Activated T-helper 17 cell treated with anti-CD3 and anti-CD28 coated beads, Interleukin-2, amount 50 U/mL, for 72 hours (primary cell): ENCODE measurements at regions not wholly inside any gene's neighbourhood (a gene's known extent, or its start where the extent isn't known, plus 50 kb on each side); places are given as distances from the start of the nearest gene placed in this dataset.

Experiments
- ATAC-seq: fragments of 150-1000 bp; cut with Tn5 transposase; replicated peaks from 2 replicates; pipeline ENCODE4 v1.10.0; 2021; ENCODE audit warnings: mild to moderate bottlenecking, moderate library complexity
- H3K27ac Mint-ChIP-seq: one replicate; pipeline ENCODE4 v1.8.0; 2022; ENCODE audit warnings: mixed read lengths
- H3K27me3 Mint-ChIP-seq: one replicate; pipeline ENCODE4 v1.8.0; 2022; ENCODE audit warnings: mixed read lengths
- H3K36me3 Mint-ChIP-seq: one replicate; pipeline ENCODE4 v1.8.0; 2022; ENCODE audit warnings: low read depth, mild to moderate bottlenecking, mixed read lengths
- H3K4me1 Mint-ChIP-seq: one replicate; pipeline ENCODE4 v1.8.0; 2022; ENCODE audit warnings: mixed read lengths
- H3K4me3 Mint-ChIP-seq: one replicate; pipeline ENCODE4 v1.8.0; 2022; ENCODE audit warnings: mild to moderate bottlenecking, mixed read lengths
- H3K9me3 Mint-ChIP-seq: one replicate; pipeline ENCODE4 v1.8.0; 2022; ENCODE audit warnings: mixed read lengths

DNA sequence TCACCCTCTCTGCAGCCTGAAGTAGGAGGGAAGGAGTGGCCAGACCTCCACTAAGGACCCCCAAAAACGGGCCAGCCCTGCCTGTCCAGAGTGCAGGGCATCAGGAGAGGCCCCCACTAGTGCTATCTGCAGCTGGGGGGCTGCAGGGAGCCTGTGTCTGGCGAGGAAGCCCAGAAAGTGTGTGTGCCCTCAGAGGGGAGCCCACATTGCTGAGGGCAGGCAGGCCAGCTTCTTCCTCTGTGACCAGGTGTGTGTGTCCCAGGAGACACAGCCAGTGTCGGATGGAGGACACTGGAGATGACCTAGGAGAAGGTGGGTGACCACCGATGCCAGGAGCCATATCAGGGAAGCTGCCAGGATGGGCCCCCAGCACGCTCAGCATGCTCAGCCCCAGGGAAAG, 218.7 kb downstream of the IRX2 start:
- H3K27ac Mint-ChIP-seq: no peak overlapping the region
- ATAC-seq: no peak

DNA sequence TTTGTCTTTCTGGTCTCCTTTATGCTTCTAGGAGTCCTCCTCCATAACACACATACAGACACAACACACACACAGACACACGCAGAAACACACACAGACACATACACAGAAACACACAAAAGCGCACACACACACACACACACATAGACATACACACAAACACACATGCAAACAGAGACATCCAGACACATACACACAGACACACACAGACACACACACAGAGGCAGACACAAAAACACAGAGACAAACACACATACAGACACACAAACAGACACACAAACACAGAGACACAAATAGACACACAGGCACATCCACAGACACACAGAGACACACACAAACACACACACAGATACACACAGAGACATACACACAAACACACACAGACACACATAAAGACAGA, 220.2 kb downstream of the IRX2 start:
- Mint-ChIP-seq H3K27me3 (no peaks in the 10 kb centered on the region), H3K4me3 (no peak overlapping the region)
- no peak for ATAC-seq

More for the DNA sequence above, 218.7 kb downstream of the IRX2 start:
- Mint-ChIP-seq H3K4me3 (no peak overlapping the region), H3K4me1 (no peaks in the 10 kb centered on the region), H3K27me3 (no peaks in the 10 kb centered on the region), H3K36me3 (no peaks in the 10 kb centered on the region), H3K9me3 (no peaks in the 10 kb centered on the region)

DNA sequence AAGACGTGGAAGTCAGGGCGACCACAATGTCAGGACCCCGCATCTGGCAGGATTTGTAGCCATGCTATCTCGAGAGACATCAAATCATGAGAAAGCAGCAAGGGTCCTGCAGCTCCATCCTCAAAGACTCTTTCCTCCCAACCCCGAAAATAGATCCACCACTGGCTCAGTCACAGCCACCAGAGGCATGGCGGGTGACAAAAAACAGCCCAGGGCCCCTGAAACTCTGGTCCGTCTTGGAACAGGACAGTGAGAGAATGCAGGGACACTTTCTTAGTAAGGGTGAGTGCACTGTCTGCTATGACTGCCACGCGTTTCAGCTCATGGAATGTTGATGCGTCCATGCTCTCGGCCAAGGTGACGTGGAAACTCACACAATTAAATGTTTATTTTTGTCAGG, 220.9 kb downstream of the IRX2 start:
- Mint-ChIP-seq H3K27me3 (no peaks in the 10 kb centered on the region), H3K4me1 (no peaks in the 10 kb centered on the region), H3K36me3 (no peaks in the 10 kb centered on the region), H3K27ac (no peak overlapping the region), H3K4me3 (no peak overlapping the region), H3K9me3 (no peaks in the 10 kb centered on the region)
- ATAC-seq: no peak

More for the DNA sequence above, 220.2 kb downstream of the IRX2 start:
- no peaks in the 10 kb centered on the region for H3K36me3 Mint-ChIP-seq
- H3K9me3 Mint-ChIP-seq: no peaks in the 10 kb centered on the region
- no peaks in the 10 kb centered on the region for H3K4me1 Mint-ChIP-seq
- H3K27ac Mint-ChIP-seq: no peak overlapping the region

DNA sequence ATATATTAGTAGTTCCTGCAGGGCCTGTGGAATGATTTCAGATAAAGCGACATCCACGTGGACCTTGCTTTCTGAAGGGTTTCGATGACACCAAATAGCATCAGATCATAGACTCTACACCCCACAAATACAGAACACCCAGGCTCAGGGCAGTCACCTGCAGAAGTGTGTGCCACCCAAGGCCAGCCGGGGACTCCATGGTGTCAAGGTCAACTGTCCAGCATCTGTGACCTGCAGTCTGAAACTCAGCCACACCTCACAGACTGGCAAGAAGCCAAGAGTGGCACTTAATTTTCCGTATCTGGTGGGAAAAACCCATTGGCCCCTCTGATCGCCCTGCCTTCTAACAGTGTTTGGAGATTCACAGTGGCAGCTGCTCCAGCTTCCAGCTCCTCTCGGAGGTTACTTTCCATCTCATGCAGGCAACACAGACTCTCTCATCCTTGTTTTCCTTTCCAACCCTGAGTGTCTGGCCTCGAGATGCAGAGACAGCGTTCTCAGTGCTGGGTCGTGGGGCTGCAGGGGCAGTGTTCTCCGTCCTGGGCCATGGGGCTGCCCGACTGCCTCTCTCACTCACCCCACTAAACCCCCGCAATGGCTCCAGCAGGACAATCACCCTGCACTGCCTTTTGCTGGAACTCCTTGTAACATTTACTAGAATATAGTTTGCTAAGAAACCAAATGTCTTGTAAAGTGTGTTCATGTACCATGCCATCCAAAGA, 221.9 kb downstream of the IRX2 start:
- no peak for ATAC-seq
- Mint-ChIP-seq H3K4me3 (no peak overlapping the region), H3K9me3 (no peaks in the 10 kb centered on the region)

DNA sequence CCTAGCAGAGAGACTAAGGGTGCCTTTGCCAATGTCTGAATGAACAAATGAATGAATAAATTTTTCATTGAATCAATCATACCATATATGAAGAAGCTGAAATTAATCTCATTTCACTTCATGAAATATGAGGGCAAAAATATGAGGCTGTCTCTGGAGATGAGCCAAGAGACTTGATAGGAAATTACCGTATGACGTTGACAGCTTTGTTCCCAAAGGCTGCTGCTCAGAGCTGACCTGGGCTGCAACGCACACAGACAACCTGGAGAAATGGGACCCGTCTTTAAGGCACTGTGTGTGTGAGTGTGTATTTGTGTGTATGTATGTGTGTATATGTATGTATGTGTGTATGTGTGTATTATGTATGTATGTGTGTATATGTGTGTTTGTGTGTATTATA, 226.1 kb downstream of the IRX2 start:
- no peak for ATAC-seq
- Mint-ChIP-seq H3K4me3 (no peak overlapping the region), H3K9me3 (no peaks in the 10 kb centered on the region), H3K4me1 (no peaks in the 10 kb centered on the region), H3K27ac (no peak overlapping the region), H3K27me3 (no peaks in the 10 kb centered on the region), H3K36me3 (no peaks in the 10 kb centered on the region)

More for the DNA sequence above, 221.9 kb downstream of the IRX2 start:
- no peaks in the 10 kb centered on the region for H3K36me3 Mint-ChIP-seq
- no peaks in the 10 kb centered on the region for H3K27me3 Mint-ChIP-seq
- H3K4me1 Mint-ChIP-seq: no peaks in the 10 kb centered on the region
- no peak overlapping the region for H3K27ac Mint-ChIP-seq

DNA sequence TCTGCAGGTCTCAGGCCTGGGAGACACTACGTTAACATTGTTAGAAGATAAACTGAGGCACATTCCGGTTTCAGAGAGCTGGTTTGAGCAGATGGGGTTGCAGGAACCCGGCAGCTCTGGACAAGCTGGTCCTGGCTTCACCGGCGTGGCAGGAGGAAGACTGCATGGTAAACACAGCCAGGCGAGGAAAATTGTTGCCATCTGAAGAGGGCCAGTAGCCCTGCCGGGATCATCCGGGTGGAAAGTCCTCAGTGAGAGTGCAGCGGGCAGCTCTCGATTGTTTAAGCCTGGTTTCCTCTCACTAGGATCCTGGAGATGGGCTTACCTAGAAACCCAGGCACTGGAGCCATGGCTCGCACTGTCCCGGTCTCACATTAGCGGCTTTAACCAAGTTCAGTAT, 226.9 kb downstream of the IRX2 start:
- ATAC-seq: no peak
- no peak overlapping the region for H3K27ac Mint-ChIP-seq
- no peaks in the 10 kb centered on the region for H3K36me3 Mint-ChIP-seq
- H3K9me3 Mint-ChIP-seq: no peaks in the 10 kb centered on the region
- no peaks in the 10 kb centered on the region for H3K4me1 Mint-ChIP-seq
- peaks cover under 1% of the 10 kb centered on the region for H3K27me3 Mint-ChIP-seq
- no peak overlapping the region for H3K4me3 Mint-ChIP-seq

DNA sequence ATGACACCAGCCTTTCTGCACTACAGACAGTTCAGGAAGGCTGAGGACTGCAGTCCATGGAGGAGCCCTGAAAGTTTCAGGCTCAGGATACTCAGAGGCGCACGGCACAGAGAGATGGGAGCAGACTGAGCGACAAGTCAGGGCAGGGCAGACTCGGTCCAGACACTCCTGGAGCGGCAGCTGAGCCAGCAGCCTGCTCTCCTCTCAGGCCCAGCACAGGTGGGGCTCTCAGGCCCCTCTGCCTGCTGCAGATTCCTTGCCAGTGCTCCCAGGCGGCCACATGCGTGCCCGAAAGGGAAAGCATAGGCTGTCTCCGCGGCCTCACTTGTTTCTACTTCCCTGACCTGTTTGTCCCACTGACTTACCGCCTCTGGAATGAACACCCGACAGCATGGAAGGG, 228.3 kb downstream of the IRX2 start:
- H3K9me3 Mint-ChIP-seq: no peaks in the 10 kb centered on the region
- no peak overlapping the region for H3K4me3 Mint-ChIP-seq
- no peak overlapping the region for H3K27ac Mint-ChIP-seq
- H3K27me3 Mint-ChIP-seq: peaks cover 3% of the 10 kb centered on the region
- no peaks in the 10 kb centered on the region for H3K4me1 Mint-ChIP-seq
- no peaks in the 10 kb centered on the region for H3K36me3 Mint-ChIP-seq
- ATAC-seq: no peak

DNA sequence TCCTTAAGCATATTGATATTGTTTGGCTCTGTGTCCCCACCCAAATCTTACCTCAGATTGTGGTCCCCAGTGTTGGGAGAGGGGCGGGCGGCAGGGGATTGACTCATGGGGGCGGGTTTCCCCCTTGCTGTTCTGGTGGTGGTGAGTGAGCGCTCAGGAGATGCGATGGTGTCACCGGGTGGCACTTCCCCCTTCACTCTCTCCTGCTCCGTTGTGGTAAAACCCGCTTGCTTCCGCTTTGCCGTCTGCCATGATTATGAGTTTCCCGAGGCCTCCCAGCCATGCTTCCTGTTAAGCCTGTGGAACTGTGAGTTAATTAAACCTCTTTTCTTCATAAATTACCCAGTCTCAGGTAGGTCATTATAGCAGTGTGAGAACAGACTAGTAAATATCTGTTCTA, 229.1 kb downstream of the IRX2 start:
- Mint-ChIP-seq H3K27ac (no peak overlapping the region), H3K9me3 (no peaks in the 10 kb centered on the region), H3K4me1 (no peaks in the 10 kb centered on the region), H3K4me3 (no peak overlapping the region), H3K36me3 (no peaks in the 10 kb centered on the region), H3K27me3 (peaks cover 3% of the 10 kb centered on the region)
- ATAC-seq: no peak

DNA sequence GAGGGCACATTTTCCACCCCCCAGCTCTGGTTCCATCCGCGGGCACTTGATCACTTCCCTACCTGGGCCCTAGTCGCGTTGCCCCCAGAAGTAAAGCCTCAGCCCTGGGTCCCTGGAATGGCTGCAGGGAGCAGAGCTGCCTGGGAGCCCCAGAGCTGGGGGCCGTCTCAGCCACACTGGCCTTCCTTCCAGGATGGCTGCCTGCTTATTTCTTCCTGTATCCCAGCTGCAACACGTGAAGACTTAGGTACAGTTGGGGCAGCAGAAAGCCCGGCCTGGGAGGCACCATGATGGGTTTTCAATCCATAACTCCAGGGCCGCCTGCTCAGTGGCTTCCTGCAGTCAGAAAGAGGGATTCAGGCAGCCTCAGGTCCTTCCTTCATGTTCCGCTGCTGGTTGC, 232.3 kb downstream of the IRX2 start:
- Mint-ChIP-seq H3K27ac (no peak overlapping the region), H3K4me1 (no peaks in the 10 kb centered on the region), H3K36me3 (no peaks in the 10 kb centered on the region), H3K4me3 (no peak overlapping the region), H3K27me3 (peaks cover 3% of the 10 kb centered on the region), H3K9me3 (no peaks in the 10 kb centered on the region)
- no peak for ATAC-seq

DNA sequence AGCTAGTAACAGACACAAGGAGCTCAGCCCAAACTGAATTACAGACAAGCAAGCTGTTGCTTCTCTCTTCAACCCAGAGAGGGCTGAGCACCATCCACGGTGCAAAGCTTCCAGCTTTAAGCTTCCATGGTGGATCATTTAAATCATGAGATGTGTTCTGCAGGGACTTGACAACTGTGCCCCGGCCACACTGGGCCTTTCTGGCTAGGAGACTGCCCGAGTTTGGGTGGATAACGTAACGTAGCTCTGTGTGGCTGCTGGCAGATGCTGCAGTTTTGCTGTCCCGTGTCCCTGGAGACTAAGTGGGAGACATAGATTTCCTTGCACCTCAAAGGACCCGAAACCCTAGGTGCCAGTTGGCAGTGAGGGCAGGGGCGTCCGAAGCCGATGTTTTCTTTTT, 234.0 kb downstream of the IRX2 start:
- H3K4me3 Mint-ChIP-seq: no peak overlapping the region
- H3K36me3 Mint-ChIP-seq: no peaks in the 10 kb centered on the region
- peaks cover 3% of the 10 kb centered on the region for H3K27me3 Mint-ChIP-seq
- ATAC-seq: no peak
- H3K9me3 Mint-ChIP-seq: no peaks in the 10 kb centered on the region
- no peak overlapping the region for H3K27ac Mint-ChIP-seq
- no peaks in the 10 kb centered on the region for H3K4me1 Mint-ChIP-seq

DNA sequence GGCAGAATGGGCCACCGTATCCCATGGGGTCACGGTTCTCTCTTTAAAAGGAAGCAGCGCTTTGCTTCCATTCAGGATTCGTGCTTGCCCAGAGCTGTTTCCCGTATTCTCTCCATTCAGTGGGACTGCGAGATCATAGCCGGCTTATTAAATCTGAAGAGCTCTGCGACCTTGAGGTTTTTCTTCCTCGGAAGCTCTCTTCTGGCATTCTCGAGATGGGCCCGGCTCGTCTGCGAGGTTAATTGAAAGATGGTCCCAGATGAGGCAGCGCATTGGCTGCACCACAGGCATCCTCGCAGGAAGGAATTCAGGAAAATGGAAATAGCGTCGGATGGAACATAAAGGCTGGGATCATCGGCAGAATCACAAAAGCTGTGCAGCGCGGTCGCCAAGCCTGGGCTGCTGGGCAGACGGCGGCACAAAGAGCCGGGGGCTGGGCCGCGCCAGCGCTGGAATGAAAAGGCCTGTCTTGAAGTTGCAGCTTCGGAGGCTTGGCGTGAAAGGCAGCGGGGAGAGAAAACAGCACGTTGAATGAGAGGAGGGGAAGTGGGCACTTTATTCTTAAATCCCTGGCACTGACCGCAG, 236.2 kb downstream of the IRX2 start:
- Mint-ChIP-seq H3K27me3 (peaks cover 3% of the 10 kb centered on the region), H3K36me3 (no peaks in the 10 kb centered on the region), H3K4me3 (no peak overlapping the region), H3K9me3 (no peaks in the 10 kb centered on the region), H3K4me1 (no peaks in the 10 kb centered on the region), H3K27ac (no peak overlapping the region)
- ATAC-seq: no peak

DNA sequence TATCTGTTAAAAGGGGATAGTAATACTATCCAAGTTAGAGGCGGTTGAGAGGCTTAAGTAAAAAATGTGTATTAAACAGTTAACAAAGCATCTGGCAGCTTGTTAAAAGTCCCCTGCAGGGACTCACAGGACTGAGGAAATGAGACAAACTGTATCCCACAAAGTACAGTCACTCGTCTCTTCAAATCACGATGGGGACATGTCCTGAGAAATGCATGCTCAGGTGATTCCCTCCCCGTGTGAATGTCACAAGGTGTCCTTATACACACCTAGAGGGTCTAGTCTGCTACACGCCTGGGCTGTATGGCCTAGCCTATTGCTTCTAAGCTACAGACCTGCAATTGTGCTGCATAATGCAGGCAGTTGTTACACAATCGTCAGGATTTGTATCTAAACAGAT, 237.0 kb downstream of the IRX2 start:
- Mint-ChIP-seq H3K4me3 (no peak overlapping the region), H3K27ac (no peak overlapping the region), H3K36me3 (no peaks in the 10 kb centered on the region), H3K27me3 (peaks cover 2% of the 10 kb centered on the region), H3K9me3 (no peaks in the 10 kb centered on the region), H3K4me1 (no peaks in the 10 kb centered on the region)
- no peak for ATAC-seq

DNA sequence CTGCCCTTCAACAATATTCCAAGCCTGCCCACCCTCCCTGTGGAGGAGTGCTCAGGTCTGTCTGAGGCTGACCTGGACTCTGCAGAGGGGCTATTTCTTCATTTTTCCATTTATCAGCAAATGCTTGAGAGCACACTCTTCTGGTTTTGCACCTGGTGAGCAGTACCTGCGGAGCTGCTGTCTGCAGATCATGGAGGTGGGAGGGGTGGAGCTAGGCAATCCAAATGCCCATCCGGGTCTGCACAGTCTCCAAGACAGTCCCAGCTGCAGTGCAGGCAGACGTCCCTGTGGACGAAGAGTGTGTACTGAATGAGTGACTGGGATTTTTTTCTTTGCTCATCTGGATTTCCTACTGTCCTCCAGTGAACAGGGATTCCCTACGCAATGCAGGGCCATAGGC, 239.8 kb downstream of the IRX2 start:
- H3K27ac Mint-ChIP-seq: no peak overlapping the region
- peaks cover 5% of the 10 kb centered on the region for H3K27me3 Mint-ChIP-seq
- no peak overlapping the region for H3K4me3 Mint-ChIP-seq
- H3K4me1 Mint-ChIP-seq: no peaks in the 10 kb centered on the region
- no peak for ATAC-seq
- H3K9me3 Mint-ChIP-seq: no peaks in the 10 kb centered on the region
- no peaks in the 10 kb centered on the region for H3K36me3 Mint-ChIP-seq

DNA sequence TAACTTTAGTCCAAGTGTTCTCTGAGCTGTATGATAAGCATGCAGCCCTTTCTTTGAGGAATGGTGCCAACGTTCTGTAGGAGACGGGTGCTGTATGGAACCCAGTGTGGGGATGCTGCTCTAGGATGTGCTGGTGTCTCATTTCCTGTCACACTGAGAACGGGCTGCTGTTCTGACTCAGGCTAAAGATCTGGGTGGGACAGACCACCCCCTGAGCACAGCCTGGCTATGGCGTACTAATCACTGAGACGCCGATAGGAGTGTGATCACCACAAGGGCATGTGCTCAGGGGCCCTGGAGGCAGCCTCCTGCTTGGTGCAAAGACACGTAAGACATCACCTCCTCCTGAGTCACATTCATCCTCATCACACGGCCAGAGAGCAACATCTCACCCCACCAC, 240.4 kb downstream of the IRX2 start:
- Mint-ChIP-seq H3K27me3 (peaks cover 5% of the 10 kb centered on the region), H3K27ac (no peak overlapping the region), H3K4me1 (no peaks in the 10 kb centered on the region), H3K36me3 (no peaks in the 10 kb centered on the region), H3K9me3 (no peaks in the 10 kb centered on the region), H3K4me3 (no peak overlapping the region)
- no peak for ATAC-seq

DNA sequence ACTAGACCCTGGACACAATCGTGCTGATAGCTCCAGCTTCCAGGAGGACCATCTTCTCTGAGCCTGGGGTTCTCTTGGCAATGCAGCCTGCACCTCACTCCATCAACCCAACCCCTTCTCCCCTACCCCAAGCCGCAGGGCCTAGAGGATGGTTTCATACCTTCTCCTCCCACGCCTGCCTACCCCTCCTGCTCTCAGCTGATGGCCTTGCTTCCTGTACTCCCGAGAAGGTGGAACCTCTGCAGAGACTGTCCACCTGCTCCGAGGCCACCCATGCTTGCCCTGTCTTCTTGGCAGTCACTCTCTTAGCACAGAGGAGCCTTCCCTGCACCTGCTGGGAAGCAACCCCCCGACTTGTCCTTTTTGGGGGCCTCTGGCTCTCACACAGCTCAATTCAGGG, 241.9 kb downstream of the IRX2 start:
- no peak overlapping the region for H3K4me3 Mint-ChIP-seq
- H3K27ac Mint-ChIP-seq: no peak overlapping the region
- no peaks in the 10 kb centered on the region for H3K4me1 Mint-ChIP-seq
- no peak for ATAC-seq
- peaks cover 4% of the 10 kb centered on the region for H3K9me3 Mint-ChIP-seq
- peaks cover 5% of the 10 kb centered on the region for H3K27me3 Mint-ChIP-seq
- no peaks in the 10 kb centered on the region for H3K36me3 Mint-ChIP-seq
